DOHH2 (cell line): ENCODE measurements at regions not wholly inside any gene's neighbourhood (a gene's known extent, or its start where the extent isn't known, plus 50 kb on each side); places are given as distances from the start of the nearest gene placed in this dataset.

Source experiments
- H3F3A ChIP-seq: fragments of 200-600 bp; sonication (generic), shearing (Covaris generic); 2 replicates; pipeline ENCODE4 v1.6.0; 2016; ENCODE audit warnings: antibody characterized with exemption, mild to moderate bottlenecking; ENCODE audit not compliant: control insufficient read depth, insufficient read depth
- H3K27ac ChIP-seq: fragments of 200-600 bp; sonication (generic); 2 replicates; pipeline ENCODE4 v1.5.1; 2014; ENCODE audit warnings: low read depth, mild to moderate bottlenecking, low read length, moderate library complexity
- H3K27me3 ChIP-seq: fragments of 200-600 bp; sonication (generic); 2 replicates; pipeline ENCODE4 v1.6.1; 2014; ENCODE audit warnings: mild to moderate bottlenecking, low read length, mixed read lengths; ENCODE audit not compliant: control insufficient read depth
- H3K36me3 ChIP-seq: fragments of 200-600 bp; sonication (generic); 2 replicates; pipeline ENCODE4 v1.6.1; 2014; ENCODE audit warnings: mild to moderate bottlenecking, low read length, moderate library complexity, mixed read lengths; ENCODE audit not compliant: control insufficient read depth
- H3K4me1 ChIP-seq: fragments of 200-600 bp; sonication (generic); 2 replicates; pipeline ENCODE4 v1.6.1; 2014; ENCODE audit warnings: mild to moderate bottlenecking, low read length, mixed read lengths; ENCODE audit not compliant: control insufficient read depth
- H3K4me2 ChIP-seq: fragments of 200-600 bp; sonication (generic); 2 replicates; pipeline ENCODE4 v1.6.0; 2014; ENCODE audit warnings: mild to moderate bottlenecking, low read length, moderate library complexity
- H3K4me3 ChIP-seq: fragments of 200-600 bp; sonication (generic); 2 replicates; pipeline ENCODE4 v1.5.1; 2014; ENCODE audit warnings: mild to moderate bottlenecking, low read length, mixed read lengths
- H3K79me2 ChIP-seq: fragments of 200-600 bp; sonication (generic); 2 replicates; pipeline ENCODE4 v1.6.1; 2014; ENCODE audit warnings: mild to moderate bottlenecking, low read length, mixed read lengths; ENCODE audit not compliant: control insufficient read depth
- H3K9me2 ChIP-seq: fragments of 200-600 bp; sonication (generic); replicated peaks from 2 replicates; pipeline ENCODE4 v1.6.1; 2014; ENCODE audit warnings: mild to moderate bottlenecking, low read length, mixed read lengths; ENCODE audit not compliant: control insufficient read depth
- H3K9me3 ChIP-seq: fragments of 200-600 bp; sonication (generic); 2 replicates; pipeline ENCODE4 v1.6.1; 2014; ENCODE audit warnings: antibody characterized with exemption, low read length, mixed read lengths; ENCODE audit not compliant: control insufficient read depth, insufficient read depth
- H4K20me1 ChIP-seq: fragments of 200-600 bp; sonication (generic); 2 replicates; pipeline ENCODE4 v1.6.0; 2014; ENCODE audit warnings: low read depth, mild to moderate bottlenecking, antibody characterized with exemption, low read length, moderate library complexity; ENCODE audit not compliant: control insufficient read depth, insufficient read depth
- CTCF ChIP-seq: fragments of 200-600 bp; sonication (generic); IDR thresholded peaks from one replicate; pipeline ENCODE4 v1.5.1; 2014; ENCODE audit warnings: antibody characterized with exemption, mild to moderate bottlenecking, low read depth, low read length; ENCODE audit not compliant: poor library complexity, severe bottlenecking
- EZH2phosphoT487 ChIP-seq: fragments of 200-600 bp; sonication (generic); IDR thresholded peaks from 2 replicates; pipeline ENCODE4 v1.6.1; 2017; ENCODE audit warnings: borderline replicate concordance, mild to moderate bottlenecking, antibody characterized with exemption, low read length, moderate library complexity, mixed read lengths

DNA sequence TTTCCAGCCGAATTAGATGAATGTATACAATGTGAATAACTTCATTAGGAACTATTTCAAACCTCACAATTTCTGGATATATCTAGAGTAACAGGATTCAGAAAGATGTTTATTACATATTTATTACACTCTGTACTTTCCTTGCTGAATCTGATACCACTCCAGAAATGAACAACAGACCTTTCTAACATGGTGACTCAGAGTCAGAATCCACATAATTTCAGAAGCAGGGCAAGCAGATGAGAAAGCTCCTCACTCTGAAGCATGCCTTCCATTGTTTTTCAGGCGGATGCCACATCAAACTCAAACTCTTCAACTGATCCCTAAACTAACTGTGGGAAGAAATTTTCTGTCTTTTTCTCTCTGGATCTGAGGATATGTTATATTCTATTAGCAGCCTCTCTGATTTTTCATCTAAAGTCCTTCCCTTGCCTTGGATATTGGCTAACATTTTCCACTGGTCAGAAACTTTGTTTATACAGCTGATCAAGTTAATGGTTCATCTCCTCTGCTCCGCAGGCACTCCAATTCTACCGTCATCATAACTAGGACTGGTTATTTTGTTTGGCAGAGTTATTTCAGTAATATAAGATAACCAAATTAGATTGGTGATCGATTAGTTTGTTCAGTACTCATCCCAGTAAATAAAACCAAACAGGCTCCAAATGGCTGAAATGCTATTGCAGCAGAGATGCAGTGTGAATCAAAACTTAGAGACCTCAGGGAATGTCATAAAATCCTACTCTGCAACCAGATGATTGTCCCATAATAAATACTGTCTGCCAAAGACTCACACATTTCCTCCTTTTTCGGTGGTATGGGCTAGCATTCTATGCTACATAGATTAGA lies 556.0 kb downstream of the EBF1 start:
- Histone ChIP-seq H3K9me2 (no peaks in the 10 kb centered on the region), H3K9me3 (no peaks in the 10 kb centered on the region), H3K4me3 (no peak overlapping the region), H3K4me1 (peaks cover 16% of the 10 kb centered on the region), H3K27ac (no peak overlapping the region), H3K27me3 (no peaks in the 10 kb centered on the region), H3K79me2 (no peaks in the 10 kb centered on the region), H3F3A (no peaks in the 10 kb centered on the region), H4K20me1 (no peaks in the 10 kb centered on the region), H3K4me2 (no peak overlapping the region), H3K36me3 (no peaks in the 10 kb centered on the region)
- TF ChIP-seq EZH2phosphoT487 (no peak), CTCF (no peak)

- no peaks in the 10 kb centered on the region for H3K9me2 ChIP-seq
- TF ChIP-seq CTCF (no peak), EZH2phosphoT487 (no peak)
- no peaks in the 10 kb centered on the region for H4K20me1 ChIP-seq
- no peaks in the 10 kb centered on the region for H3K79me2 ChIP-seq
- no peaks in the 10 kb centered on the region for H3K9me3 ChIP-seq
- no peak overlapping the region for H3K27ac ChIP-seq
- H3F3A ChIP-seq = no peaks in the 10 kb centered on the region
- H3K36me3 ChIP-seq = no peaks in the 10 kb centered on the region
- no peak overlapping the region for H3K4me3 ChIP-seq
- peaks cover 22% of the 10 kb centered on the region for H3K4me1 ChIP-seq
- H3K27me3 ChIP-seq = no peaks in the 10 kb centered on the region
- H3K4me2 ChIP-seq = no peak overlapping the region
These were observed 558.0 kb downstream of the EBF1 start for GRCh38 chr5:158541536-158542297.

- no peaks in the 10 kb centered on the region for H3K9me2 ChIP-seq
- H3K36me3 ChIP-seq = no peaks in the 10 kb centered on the region
- H3K4me2 ChIP-seq = 0 out of 2 replicates have a peak overlapping the region, but pooled peaks have one; percentile 7
- no peak overlapping the region for H3K4me3 ChIP-seq
- peaks cover 8% of the 10 kb centered on the region for H3K4me1 ChIP-seq
- no peaks in the 10 kb centered on the region for H3K27me3 ChIP-seq
- H3K79me2 ChIP-seq = no peaks in the 10 kb centered on the region
- H3K27ac ChIP-seq = no peak overlapping the region
- TF ChIP-seq CTCF (no peak), EZH2phosphoT487 (no peak)
- no peaks in the 10 kb centered on the region for H4K20me1 ChIP-seq
- no peaks in the 10 kb centered on the region for H3F3A ChIP-seq
- H3K9me3 ChIP-seq = no peaks in the 10 kb centered on the region
These were observed 561.1 kb downstream of the EBF1 start for GRCh38 chr5:158538506-158539074.
